ENCODE measurements at regions not wholly inside any gene's neighbourhood (a gene's known extent, or its start where the extent isn't known, plus 50 kb on each side); places are given as distances from the start of the nearest gene placed in this dataset.

- TF ChIP-seq SIN3A (IDR thresholded peaks at IDR 0.05; ENCODE audit: borderline replicate concordance, insufficient read depth, low read length) (no peak), REST (IDR thresholded peaks at IDR 0.05; ENCODE audit: insufficient read depth in 1 of 2, low read depth in 2 of 2, low read length in 2 of 2) (peak; percentile 87 to 95)
These were observed 382.5 kb upstream of the KIAA1217 start for GRCh38 chr10:23826421-23826820.

GRCh38 chr10:23829556-23829955, 379.4 kb upstream of the KIAA1217 start:
- TF ChIP-seq FOXP2 (optimal IDR thresholded peaks at IDR 0.05; ENCODE audit: borderline replicate concordance, extremely low read depth, extremely low read length, insufficient read depth) (no peak), TAF1 (IDR thresholded peaks at IDR 0.05; ENCODE audit: borderline replicate concordance, insufficient read depth, low read length) (no peak), REST (IDR thresholded peaks at IDR 0.05; ENCODE audit: insufficient read depth in 1 of 2, low read depth in 2 of 2, low read length in 2 of 2) (no peak), POLR2AphosphoS5 (IDR thresholded peaks at IDR 0.05; ENCODE audit: low read depth, low read length) (no peak), SIN3A (IDR thresholded peaks at IDR 0.05; ENCODE audit: borderline replicate concordance, insufficient read depth, low read length) (no peak)

GRCh38 chr10:23834091-23834490, 374.8 kb upstream of the KIAA1217 start:
- TF ChIP-seq POLR2AphosphoS5 (IDR thresholded peaks at IDR 0.05; ENCODE audit: low read depth, low read length): no peak

GRCh38 chr10:23850631-23851030, 358.3 kb upstream of the KIAA1217 start:
- TF ChIP-seq POLR2AphosphoS5 (IDR thresholded peaks at IDR 0.05; ENCODE audit: low read depth, low read length) (no peak), SIN3A (IDR thresholded peaks at IDR 0.05; ENCODE audit: borderline replicate concordance, insufficient read depth, low read length) (no peak), FOXP2 (optimal IDR thresholded peaks at IDR 0.05; ENCODE audit: borderline replicate concordance, extremely low read depth, extremely low read length, insufficient read depth) (no peak), TAF1 (IDR thresholded peaks at IDR 0.05; ENCODE audit: borderline replicate concordance, insufficient read depth, low read length) (no peak), REST (IDR thresholded peaks at IDR 0.05; ENCODE audit: insufficient read depth in 1 of 2, low read depth in 2 of 2, low read length in 2 of 2) (no peak)

GRCh38 chr10:23859598-23859997, 349.3 kb upstream of the KIAA1217 start:
- TF ChIP-seq REST (IDR thresholded peaks at IDR 0.05; ENCODE audit: insufficient read depth in 1 of 2, low read depth in 2 of 2, low read length in 2 of 2): no peak
- no peak for TF ChIP-seq TAF1 (IDR thresholded peaks at IDR 0.05; ENCODE audit: borderline replicate concordance, insufficient read depth, low read length)
- TF ChIP-seq POLR2AphosphoS5 (IDR thresholded peaks at IDR 0.05; ENCODE audit: low read depth, low read length): no peak
- TF ChIP-seq FOXP2 (optimal IDR thresholded peaks at IDR 0.05; ENCODE audit: borderline replicate concordance, extremely low read depth, extremely low read length, insufficient read depth): no peak
- TF ChIP-seq SIN3A (IDR thresholded peaks at IDR 0.05; ENCODE audit: borderline replicate concordance, insufficient read depth, low read length): no peak
